ENCODE measurements at regions not wholly inside any gene's neighbourhood (a gene's known extent, or its start where the extent isn't known, plus 50 kb on each side); places are given as distances from the start of the nearest gene placed in this dataset.

DNA sequence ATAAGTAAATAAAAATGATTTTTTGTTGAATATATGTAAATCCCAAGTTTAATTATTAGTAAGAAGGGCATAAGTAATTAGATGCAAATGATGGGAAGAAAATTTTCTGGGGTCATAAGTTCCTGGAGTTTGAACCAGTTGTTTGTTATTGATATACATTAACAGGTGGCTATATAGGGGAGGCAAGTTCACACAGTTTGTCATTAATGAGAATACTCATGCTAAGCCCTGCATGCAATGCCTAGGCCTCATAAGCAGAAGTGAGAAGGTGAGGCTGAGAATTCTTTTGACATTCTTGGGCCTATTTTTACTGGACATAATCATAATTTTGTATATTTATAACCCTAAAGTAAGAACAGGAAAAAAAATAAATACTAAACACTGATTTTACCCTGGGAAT lies 1210.7 kb upstream of the PCDH9 start:
- no peaks in the 10 kb centered on the region for H3K4me1 Mint-ChIP-seq
- no peaks in the 10 kb centered on the region for H3K27me3 Mint-ChIP-seq
- DNase-seq (no peak), ATAC-seq (ENCODE audit: low read depth) (no peak)
- intact Hi-C loops (cut with micrococcal nuclease): no loop called here
- no peak overlapping the region for H3K4me3 Mint-ChIP-seq
- no peak overlapping the region for H3K27ac Mint-ChIP-seq
- H3K36me3 Mint-ChIP-seq (ENCODE audit: low read depth): no peaks in the 10 kb centered on the region
- CTCF ChIA-PET: no interaction called here
- TF ChIP-seq, protein P1, sequence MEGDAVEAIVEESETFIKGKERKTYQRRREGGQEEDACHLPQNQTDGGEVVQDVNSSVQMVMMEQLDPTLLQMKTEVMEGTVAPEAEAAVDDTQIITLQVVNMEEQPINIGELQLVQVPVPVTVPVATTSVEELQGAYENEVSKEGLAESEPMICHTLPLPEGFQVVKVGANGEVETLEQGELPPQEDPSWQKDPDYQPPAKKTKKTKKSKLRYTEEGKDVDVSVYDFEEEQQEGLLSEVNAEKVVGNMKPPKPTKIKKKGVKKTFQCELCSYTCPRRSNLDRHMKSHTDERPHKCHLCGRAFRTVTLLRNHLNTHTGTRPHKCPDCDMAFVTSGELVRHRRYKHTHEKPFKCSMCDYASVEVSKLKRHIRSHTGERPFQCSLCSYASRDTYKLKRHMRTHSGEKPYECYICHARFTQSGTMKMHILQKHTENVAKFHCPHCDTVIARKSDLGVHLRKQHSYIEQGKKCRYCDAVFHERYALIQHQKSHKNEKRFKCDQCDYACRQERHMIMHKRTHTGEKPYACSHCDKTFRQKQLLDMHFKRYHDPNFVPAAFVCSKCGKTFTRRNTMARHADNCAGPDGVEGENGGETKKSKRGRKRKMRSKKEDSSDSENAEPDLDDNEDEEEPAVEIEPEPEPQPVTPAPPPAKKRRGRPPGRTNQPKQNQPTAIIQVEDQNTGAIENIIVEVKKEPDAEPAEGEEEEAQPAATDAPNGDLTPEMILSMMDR (IDR thresholded peaks at IDR 0.05): no peak
- peaks cover 5% of the 10 kb centered on the region for H3K9me3 Mint-ChIP-seq
- POLR2A ChIA-PET: no interaction called here

DNA sequence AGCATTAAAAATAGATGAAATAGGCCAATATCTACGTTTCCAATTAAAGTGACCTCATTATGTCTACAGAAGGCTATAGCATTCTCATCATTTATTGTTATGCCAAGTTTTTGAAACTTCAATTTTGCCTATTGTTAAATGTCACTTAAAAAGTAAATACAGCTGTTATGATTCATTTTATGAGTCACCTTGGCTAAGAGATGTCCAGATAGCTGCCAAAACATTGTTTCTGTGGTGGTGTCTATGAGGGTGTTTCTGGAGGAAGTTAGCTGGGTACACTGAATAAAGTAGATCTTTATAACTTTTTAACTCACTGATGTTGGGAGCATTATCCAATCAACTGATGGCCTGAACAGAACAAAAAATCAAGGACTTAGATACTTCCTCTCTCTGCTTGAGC lies 1209.7 kb upstream of the PCDH9 start:
- CTCF ChIA-PET: no interaction called here
- intact Hi-C loops (cut with micrococcal nuclease): no loop called here
- Mint-ChIP-seq H3K4me1 (no peaks in the 10 kb centered on the region), H3K4me3 (no peak overlapping the region), H3K27ac (no peak overlapping the region), H3K36me3 (ENCODE audit: low read depth) (no peaks in the 10 kb centered on the region), H3K27me3 (no peaks in the 10 kb centered on the region), H3K9me3 (peaks cover 5% of the 10 kb centered on the region)
- TF ChIP-seq, protein P1 (IDR thresholded peaks at IDR 0.05): no peak
- POLR2A ChIA-PET: no interaction called here
- DNase-seq (no peak), ATAC-seq (ENCODE audit: low read depth) (no peak)

DNA sequence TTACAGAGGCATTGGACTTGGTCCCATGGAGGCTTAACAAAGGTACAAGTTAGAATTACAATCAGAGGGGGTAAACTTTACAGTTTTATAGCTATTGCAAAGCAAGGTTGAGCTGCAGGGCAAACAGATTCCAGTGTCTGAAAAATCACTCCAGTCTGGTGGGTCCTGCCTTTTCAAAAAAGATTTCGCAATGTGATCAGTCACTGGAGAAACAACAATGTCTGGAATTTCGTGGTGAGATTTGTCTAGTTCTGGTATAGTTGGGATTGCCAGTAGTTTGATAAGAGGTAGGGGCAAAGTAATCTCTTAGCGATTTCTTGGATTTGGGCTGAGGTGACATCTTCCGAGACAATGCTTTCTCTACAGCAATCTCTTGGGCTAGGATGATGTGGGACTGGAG lies 1198.2 kb upstream of the PCDH9 start:
- intact Hi-C loops (cut with micrococcal nuclease): no loop called here
- no peak overlapping the region for H3K27ac Mint-ChIP-seq
- H3K36me3 Mint-ChIP-seq (ENCODE audit: low read depth): no peaks in the 10 kb centered on the region
- ChIA-PET POLR2A (no interaction called here), CTCF (no interaction called here)
- H3K4me3 Mint-ChIP-seq: no peak overlapping the region
- no peaks in the 10 kb centered on the region for H3K27me3 Mint-ChIP-seq
- no peak for DNase-seq
- TF ChIP-seq, protein P1 (IDR thresholded peaks at IDR 0.05): no peak
- no peaks in the 10 kb centered on the region for H3K9me3 Mint-ChIP-seq
- no peaks in the 10 kb centered on the region for H3K4me1 Mint-ChIP-seq
- no peak for ATAC-seq (ENCODE audit: low read depth)

DNA sequence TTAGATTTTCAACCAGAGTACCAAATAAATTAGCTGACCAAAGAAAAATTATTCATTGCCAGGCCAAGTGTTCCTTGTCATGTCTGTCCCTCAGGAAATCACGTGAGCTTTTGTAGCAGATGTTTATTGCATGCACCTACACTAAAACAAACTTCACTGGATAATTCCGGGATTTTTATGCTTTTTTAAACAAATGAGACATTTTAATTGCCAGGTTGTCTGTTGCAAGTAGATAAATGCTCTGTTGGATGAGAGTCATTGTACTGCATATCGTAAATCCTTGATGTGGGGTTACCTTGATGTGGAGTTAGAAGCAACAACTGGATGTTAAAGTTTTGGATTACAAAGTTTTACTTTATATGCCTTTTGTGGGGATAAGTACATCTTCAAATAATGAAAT lies 1187.7 kb upstream of the PCDH9 start:
- no peaks in the 10 kb centered on the region for H3K27me3 Mint-ChIP-seq
- intact Hi-C loops (cut with micrococcal nuclease): no loop called here
- CTCF ChIA-PET: no interaction called here
- no peaks in the 10 kb centered on the region for H3K4me1 Mint-ChIP-seq
- no peaks in the 10 kb centered on the region for H3K36me3 Mint-ChIP-seq (ENCODE audit: low read depth)
- H3K27ac Mint-ChIP-seq: no peak overlapping the region
- ATAC-seq (ENCODE audit: low read depth) (no peak), DNase-seq (no peak)
- POLR2A ChIA-PET: no interaction called here
- H3K4me3 Mint-ChIP-seq: no peak overlapping the region
- TF ChIP-seq, protein P1 (IDR thresholded peaks at IDR 0.05): no peak
- H3K9me3 Mint-ChIP-seq: peaks cover 9% of the 10 kb centered on the region

DNA sequence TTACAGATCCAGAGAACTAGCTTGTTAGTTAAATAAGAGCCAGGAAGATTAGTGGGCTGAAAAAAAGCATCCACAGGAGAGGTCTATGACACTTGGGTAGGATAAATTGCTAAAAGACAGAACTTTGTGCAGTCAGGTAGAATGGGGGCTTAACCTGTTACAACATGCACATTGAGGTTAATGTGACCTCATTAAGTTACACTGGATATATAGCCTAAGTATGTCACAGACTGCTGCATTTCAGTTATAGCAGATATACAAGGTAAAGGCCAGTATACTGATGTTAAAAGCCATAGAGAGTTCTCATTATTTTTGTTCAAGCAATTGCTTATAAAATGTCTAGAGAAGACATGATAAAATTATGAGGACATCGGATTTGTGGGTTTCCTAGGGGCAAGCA lies 1179.9 kb upstream of the PCDH9 start:
- TF ChIP-seq, protein P1 (IDR thresholded peaks at IDR 0.05): no peak
- CTCF ChIA-PET: no interaction called here
- POLR2A ChIA-PET: no interaction called here

More for the DNA sequence above, 1179.9 kb upstream of the PCDH9 start:
- Mint-ChIP-seq H3K27ac (no peak overlapping the region), H3K4me3 (no peak overlapping the region), H3K27me3 (no peaks in the 10 kb centered on the region), H3K4me1 (no peaks in the 10 kb centered on the region), H3K9me3 (peaks cover 9% of the 10 kb centered on the region), H3K36me3 (ENCODE audit: low read depth) (no peaks in the 10 kb centered on the region)
- no peak for ATAC-seq (ENCODE audit: low read depth)
- no peak for DNase-seq
- intact Hi-C loops (cut with micrococcal nuclease): no loop called here

Data from activated B cell treated with CpG ODN at 0.5 μM for 24 hours (primary cell).